IMR-90 (cell line): ENCODE measurements at regions not wholly inside any gene's neighbourhood (a gene's known extent, or its start where the extent isn't known, plus 50 kb on each side); places are given as distances from the start of the nearest gene placed in this dataset.

ENCODE experiments used
- ATAC-seq: fragments of 200-7000 bp; cut with Tn5 transposase; 2 replicates; pipeline ENCODE4 v1.9.1; 2020; ENCODE audit warnings: low read depth, mild to moderate bottlenecking, moderate library complexity
- BruUV-seq: library from RNA; stranded (reverse); fragments of 400-500 nt; replicated peaks from 2 replicates; lab custom pipeline; 2021; lab: Mats Ljungman, UMichigan
- CTCF ChIA-PET: fragments of 300-600 bp; formaldehyde crosslinking; extraction: SDS; loops from one replicate; lab custom pipeline; 2021; ENCODE audit warnings: antibody characterized with exemption; lab: Yijun Ruan, JAX
- POLR2A ChIA-PET: fragments of 300-600 bp; sonication (Branson Sonifier 250); formaldehyde crosslinking; loops from one replicate; lab custom pipeline; 2022; ENCODE audit warnings: antibody characterized with exemption; ENCODE audit not compliant: unreplicated experiment; lab: Charles Lee
- DNase-seq: peaks from one replicate; pipeline ENCODE4 v3.0.0; 2013
- H2AFZ ChIP-seq: replicated peaks from 2 replicates; pipeline ENCODE3; 2013; ENCODE audit warnings: low read length, mild to moderate bottlenecking; ENCODE audit not compliant: poor library complexity
- H2AK5ac ChIP-seq: 2 replicates; pipeline ENCODE4 v1.6.1; 2013; ENCODE audit warnings: low read depth, low read length, inconsistent platforms
- H2AK9ac ChIP-seq: replicated peaks from 2 replicates; pipeline ENCODE3; 2013; ENCODE audit warnings: mild to moderate bottlenecking, low read depth, low read length, moderate library complexity; ENCODE audit not compliant: poor library complexity
- H2BK120ac ChIP-seq: 2 replicates; pipeline ENCODE4 v1.6.1; 2013; ENCODE audit warnings: low read depth, low read length, inconsistent platforms
- H2BK15ac ChIP-seq: 3 replicates; pipeline ENCODE4 v1.6.1; 2013; ENCODE audit warnings: low read depth, low read length, inconsistent platforms
- H2BK20ac ChIP-seq: 2 replicates; pipeline ENCODE4 v1.6.1; 2013; ENCODE audit warnings: low read depth, mild to moderate bottlenecking, inconsistent platforms, low read length, moderate library complexity
- H2BK5ac ChIP-seq: 2 replicates; pipeline ENCODE4 v1.6.1; 2013; ENCODE audit warnings: mild to moderate bottlenecking, low read depth, low read length, inconsistent platforms; ENCODE audit not compliant: poor library complexity, severe bottlenecking
- H3K14ac ChIP-seq: replicated peaks from 2 replicates; pipeline ENCODE4 v1.6.1; 2013; ENCODE audit warnings: low read depth, low read length, inconsistent platforms
- H3K18ac ChIP-seq: 2 replicates; pipeline ENCODE4 v1.6.1; 2013; ENCODE audit warnings: low read depth, low read length, control low read depth
- H3K23ac ChIP-seq: 2 replicates; pipeline ENCODE4 v1.6.1; 2013; ENCODE audit warnings: low read depth, low read length, inconsistent platforms
- H3K27ac ChIP-seq: 2 replicates; pipeline ENCODE4 v1.5.1; 2013; ENCODE audit warnings: mild to moderate bottlenecking, control low read depth, low read length; ENCODE audit not compliant: insufficient read depth
- H3K27me3 ChIP-seq: 2 replicates; pipeline ENCODE4 v1.6.1; 2013; ENCODE audit warnings: low read length; ENCODE audit not compliant: control insufficient read depth, insufficient read depth
- H3K36me3 ChIP-seq: 2 replicates; pipeline ENCODE4 v1.6.1; 2013; ENCODE audit warnings: low read length, mixed read lengths; ENCODE audit not compliant: control insufficient read depth, insufficient read depth
- H3K4ac ChIP-seq: 2 replicates; pipeline ENCODE4 v1.6.1; 2013; ENCODE audit warnings: low read depth, low read length, inconsistent platforms
- H3K4me1 ChIP-seq: 2 replicates; pipeline ENCODE4 v1.6.1; 2013; ENCODE audit warnings: low read length, mixed read lengths; ENCODE audit not compliant: control insufficient read depth, insufficient read depth
- H3K4me2 ChIP-seq: 2 replicates; pipeline ENCODE4 v1.6.1; 2013; ENCODE audit warnings: low read depth, mild to moderate bottlenecking, control low read depth, low read length, moderate library complexity
- H3K4me3 ChIP-seq: 2 replicates; pipeline ENCODE4 v1.5.1; 2013; ENCODE audit warnings: low read depth, mild to moderate bottlenecking, control low read depth, low read length, moderate library complexity; ENCODE audit not compliant: insufficient read depth
- H3K56ac ChIP-seq: 2 replicates; pipeline ENCODE4 v1.6.1; 2013; ENCODE audit warnings: low read length, inconsistent platforms; ENCODE audit not compliant: insufficient read depth; ENCODE audit errors: extremely low read depth
- H3K79me1 ChIP-seq, 2 experiments: 2 replicates each; pipeline ENCODE4 v1.6.1; 2013; ENCODE audit warnings: low read length in 2 of 2, inconsistent platforms in 1 of 2, low read depth in 1 of 2
- H3K9ac ChIP-seq: 2 replicates; pipeline ENCODE4 v1.6.1; 2013; ENCODE audit warnings: low read depth, low read length, control low read depth
- H3K9me1 ChIP-seq: 2 replicates; pipeline ENCODE4 v1.6.1; 2013; ENCODE audit warnings: low read length, inconsistent platforms; ENCODE audit not compliant: insufficient read depth
- H3K9me3 ChIP-seq: 2 replicates; pipeline ENCODE4 v1.6.1; 2013; ENCODE audit warnings: low read length; ENCODE audit not compliant: control insufficient read depth, insufficient read depth
- H4K20me1 ChIP-seq: 2 replicates; pipeline ENCODE4 v1.6.1; 2013; ENCODE audit warnings: low read length, inconsistent platforms; ENCODE audit not compliant: insufficient read depth
- H4K5ac ChIP-seq: 2 replicates; pipeline ENCODE4 v1.6.1; 2013; ENCODE audit warnings: mild to moderate bottlenecking, low read depth, low read length, control low read depth
- H4K8ac ChIP-seq, 2 experiments: 2 replicates each; pipeline ENCODE4 v1.6.1; 2013; ENCODE audit warnings: low read depth in 2 of 2, low read length in 2 of 2, control low read depth in 1 of 2, inconsistent platforms in 1 of 2
- H4K91ac ChIP-seq: 2 replicates; pipeline ENCODE4 v1.6.1; 2013; ENCODE audit warnings: low read depth, low read length, inconsistent platforms; ENCODE audit not compliant: insufficient read depth
- CEBPB ChIP-seq: IDR thresholded peaks from 2 replicates; pipeline ENCODE4 v1.6.1; 2012; ENCODE audit warnings: low read depth, low read length, improper control_type of control experiment
- RAD21 ChIP-seq: IDR thresholded peaks from 2 replicates; pipeline ENCODE4 v1.6.1; 2012; ENCODE audit warnings: low read length, improper control_type of control experiment
- WGBS, 2 experiments: methylation state at CpG; one replicate each; pipeline versions ENCODE4 v1.1.5 to v1.1.7; 2013; ENCODE audit warnings: missing lambda C conversion rate in 2 of 2; ENCODE audit not compliant: insufficient read length in 1 of 2; ENCODE audit errors: extremely low coverage in 2 of 2; 5-methylcytosine and 5-hydroxymethylcytosine counted together
- dilution Hi-C: fragments of 300-500 bp; cut with HindIII; formaldehyde crosslinking; loops from one replicate; pipeline ENCODE4 v1.14.3; 2018; ENCODE audit warnings: low sequenced_read_pairs; ENCODE audit not compliant: unreplicated experiment
- in situ Hi-C: fragments of 300-500 bp; cut with MboI; formaldehyde crosslinking; loops from 3 replicates; pipeline ENCODE4 v1.14.3; 2019; ENCODE audit warnings: low sequenced_read_pairs, inconsistent platforms, mixed read lengths
- intact Hi-C: fragments of 100-400 bp; cut with micrococcal nuclease; formaldehyde crosslinking; loops from 2 replicates; pipeline ENCODE4 v1.10.0; 2022

GRCh38 chr17:68710976-68711375 is 109.8 kb upstream of the FAM20A start:
- no peak overlapping the region for H2AFZ ChIP-seq
- no peak overlapping the region for H3K23ac ChIP-seq
- no peak overlapping the region for H2AK5ac ChIP-seq
- no peak overlapping the region for H3K14ac ChIP-seq
- H3K27me3 ChIP-seq, result no peaks in the 10 kb centered on the region
- 0 out of 2 replicates have a peak, but pooled peaks cover 6% of the 10 kb centered on the region for H3K9me1 ChIP-seq
- peaks cover 7% of the 10 kb centered on the region; the same call in 1 of the 2 replicates for H3K4me1 ChIP-seq
- H3K18ac ChIP-seq, result peak overlapping the region; percentile 53; the same call in 1 of the 2 replicates
- dilution Hi-C loops, result no loop called here
- no CpG with 5 or more reads among the region's 1 CpG for WGBS, 2 experiments
- H3K36me3 ChIP-seq, result no peaks in the 10 kb centered on the region
- H3K56ac ChIP-seq, result no peak overlapping the region
- peak overlapping the region; percentile 53; the same call in 1 of the 2 replicates for H3K4me2 ChIP-seq
- H3K4me3 ChIP-seq, result no peak overlapping the region
- no peak overlapping the region for H3K4ac ChIP-seq
- no TSS peak for BruUV-seq
- H3K9me3 ChIP-seq, result no peaks in the 10 kb centered on the region
- TF ChIP-seq CEBPB, result no peak
- TF ChIP-seq RAD21, result no peak
- H2BK5ac ChIP-seq, result no peak overlapping the region
- H4K91ac ChIP-seq, result no peak overlapping the region
- no peak overlapping the region for H3K9ac ChIP-seq
- H2BK120ac ChIP-seq, result no peak overlapping the region
- no peak overlapping the region for H2BK20ac ChIP-seq
- DNase-seq (no peak), ATAC-seq (no peak)
- H4K5ac ChIP-seq, result peak overlapping the region; percentile 43; the same call in 1 of the 2 replicates
- intact Hi-C loops, result no loop called here
- H4K20me1 ChIP-seq, result no peaks in the 10 kb centered on the region
- no peak overlapping the region for H2BK15ac ChIP-seq
- H2AK9ac ChIP-seq, result no peak overlapping the region
- no peaks in the 10 kb centered on the region for H3K79me1 ChIP-seq
- in situ Hi-C loops, result no loop called here
- POLR2A ChIA-PET, result no interaction called here
- H3K27ac ChIP-seq, result peak overlapping the region; percentile 77; the same call in 1 of the 2 replicates
- no peak overlapping the region for H4K8ac ChIP-seq
- CTCF ChIA-PET, result no interaction called here
